ENCODE measurements at regions not wholly inside any gene's neighbourhood (a gene's known extent, or its start where the extent isn't known, plus 50 kb on each side); places are given as distances from the start of the nearest gene placed in this dataset.
"Not testable (repeated sequence)": the region's sequence is repeated elsewhere in the genome, so short reads cannot be mapped to it uniquely, and the experiment has no call there.

DNA sequence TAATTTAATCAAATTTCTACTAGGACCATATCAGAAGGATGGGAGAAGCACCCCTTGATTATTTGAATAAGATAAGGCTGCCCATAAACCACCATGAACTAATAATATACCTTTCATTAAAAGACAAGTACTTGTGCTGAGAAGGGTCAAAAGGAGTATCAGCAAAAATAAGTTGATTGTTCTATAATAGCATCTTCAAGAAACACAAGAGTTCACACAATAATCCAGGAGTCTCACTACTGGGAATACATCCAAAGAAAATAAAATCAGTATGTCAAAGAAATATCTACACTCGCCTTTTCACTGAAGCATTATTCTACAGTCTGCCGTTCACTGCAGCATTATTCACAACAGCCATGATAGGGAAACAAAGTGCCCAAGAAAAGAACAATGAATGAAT lies 1310.1 kb upstream of the PCDH9 start:
- Histone ChIP-seq H3K36me3 (ENCODE audit: control insufficient read depth in 3 of 3, insufficient read depth in 2 of 3, low read depth in 1 of 3, low read length in 3 of 3) (no peaks in the 10 kb centered on the region), H3K4me1 (ENCODE audit: control insufficient read depth in 3 of 3, insufficient read depth in 2 of 3, low read depth in 1 of 3, low read length in 2 of 3) (no peaks in the 10 kb centered on the region), H3K27ac (ENCODE audit: low read depth in 1 of 3, low read length in 2 of 3) (no peak overlapping the region), H3K27me3 (ENCODE audit: control insufficient read depth in 3 of 3, insufficient read depth in 3 of 3, low read length in 3 of 3) (no peaks in the 10 kb centered on the region), H3K4me3 (ENCODE audit: low read depth in 1 of 3, low read length in 3 of 3) (no peak overlapping the region), H3K9me3 (ENCODE audit: control insufficient read depth in 2 of 2, insufficient read depth in 1 of 2, low read depth in 1 of 2, low read length in 1 of 2) (no peaks in the 10 kb centered on the region)
- no peak for FAIRE-seq
- 77% methylated on average over 2 of the region's 2 CpGs for WGBS, 3 donors
- DNase-seq, result no peak

DNA sequence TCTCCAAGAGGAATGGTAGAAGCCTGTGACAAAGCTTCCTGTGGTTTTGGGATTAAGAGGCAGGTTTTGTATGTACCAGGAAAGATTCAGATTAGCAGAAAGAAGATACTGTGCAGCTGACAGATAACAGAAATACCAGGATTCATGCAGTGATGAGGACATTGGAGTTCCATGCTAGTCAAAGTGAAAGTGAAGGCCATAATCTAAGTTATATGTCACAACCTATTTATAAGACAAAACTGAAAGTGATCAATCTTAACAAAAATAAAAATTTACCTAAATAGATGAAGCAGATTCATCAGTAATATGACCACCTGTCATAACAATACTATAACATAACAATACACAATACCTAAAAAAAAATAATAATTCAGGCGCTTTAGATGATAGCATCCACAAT lies 1305.2 kb upstream of the PCDH9 start:
- Histone ChIP-seq H3K27ac (ENCODE audit: low read depth in 1 of 3, low read length in 2 of 3) (no peak overlapping the region), H3K9me3 (ENCODE audit: control insufficient read depth in 2 of 2, insufficient read depth in 1 of 2, low read depth in 1 of 2, low read length in 1 of 2) (no peaks in the 10 kb centered on the region), H3K4me3 (ENCODE audit: low read depth in 1 of 3, low read length in 3 of 3) (no peak overlapping the region), H3K36me3 (ENCODE audit: control insufficient read depth in 3 of 3, insufficient read depth in 2 of 3, low read depth in 1 of 3, low read length in 3 of 3) (no peaks in the 10 kb centered on the region), H3K4me1 (ENCODE audit: control insufficient read depth in 3 of 3, insufficient read depth in 2 of 3, low read depth in 1 of 3, low read length in 2 of 3) (no peaks in the 10 kb centered on the region), H3K27me3 (ENCODE audit: control insufficient read depth in 3 of 3, insufficient read depth in 3 of 3, low read length in 3 of 3) (no peaks in the 10 kb centered on the region)
- FAIRE-seq (no peak), DNase-seq (no peak)
- WGBS, 3 donors, result 80 to 96% (median 89%) methylated on average over 1 of the region's 1 CpG

DNA sequence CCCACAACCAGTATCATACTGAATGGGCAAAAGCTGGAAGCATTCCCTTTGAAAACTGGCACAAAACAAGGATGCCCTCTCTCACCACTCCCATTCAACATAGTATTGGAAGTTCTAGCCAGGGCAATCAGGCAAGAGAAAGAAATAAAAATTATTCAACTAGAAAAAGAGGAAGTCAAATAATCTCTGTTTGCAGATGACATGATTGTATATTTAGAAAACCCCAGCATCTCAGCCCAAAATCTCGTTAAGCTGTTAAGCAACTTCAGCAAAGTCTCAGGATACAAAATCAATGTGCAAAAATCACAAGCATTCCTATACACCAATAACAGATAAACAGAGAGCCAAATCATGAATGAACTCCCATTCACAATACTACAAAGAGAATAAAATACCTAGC lies 1297.0 kb upstream of the PCDH9 start:
- not testable (repeated sequence) for H3K4me3 ChIP-seq (ENCODE audit: low read depth in 1 of 3, low read length in 3 of 3); H3K27ac ChIP-seq (ENCODE audit: low read depth in 1 of 3, low read length in 2 of 3); H3K9me3 ChIP-seq (ENCODE audit: control insufficient read depth in 2 of 2, insufficient read depth in 1 of 2, low read depth in 1 of 2, low read length in 1 of 2); DNase-seq; H3K27me3 ChIP-seq (ENCODE audit: control insufficient read depth in 3 of 3, insufficient read depth in 3 of 3, low read length in 3 of 3); H3K4me1 ChIP-seq (ENCODE audit: control insufficient read depth in 3 of 3, insufficient read depth in 2 of 3, low read depth in 1 of 3, low read length in 2 of 3); H3K36me3 ChIP-seq (ENCODE audit: control insufficient read depth in 3 of 3, insufficient read depth in 2 of 3, low read depth in 1 of 3, low read length in 3 of 3); FAIRE-seq
- 44 to 60% (median 55%) methylated on average over 1 of the region's 1 CpG for WGBS, 3 donors

DNA sequence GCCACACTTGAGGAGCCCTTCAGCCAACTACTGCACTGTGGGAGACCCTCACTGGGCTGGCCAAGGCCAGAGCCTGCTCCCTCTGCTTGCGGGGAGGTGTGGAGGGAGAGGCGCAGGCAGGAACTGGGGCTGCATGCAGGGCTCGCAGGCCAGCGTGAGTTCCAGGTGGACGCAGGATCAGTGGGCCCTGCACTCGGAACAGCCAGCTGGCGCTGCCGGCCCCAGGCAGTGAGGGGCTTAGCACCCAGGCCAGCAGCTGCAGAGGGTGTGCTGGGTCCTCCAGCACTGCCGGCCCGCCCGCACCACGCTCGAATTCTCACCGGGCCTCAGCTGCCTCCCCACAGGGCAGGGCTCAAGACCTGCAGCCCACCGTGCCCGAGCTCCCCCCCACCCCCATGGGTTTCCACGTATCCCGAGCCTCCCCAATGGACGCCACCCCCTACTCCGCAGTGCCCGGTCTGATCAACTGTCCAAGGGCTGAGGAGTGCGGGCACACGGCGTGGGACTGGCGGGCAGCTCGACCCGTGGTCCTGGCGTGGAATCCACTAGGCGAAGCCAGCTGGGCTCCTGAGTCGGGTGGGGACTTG lies 1293.8 kb upstream of the PCDH9 start:
- no peak for DNase-seq

DNA sequence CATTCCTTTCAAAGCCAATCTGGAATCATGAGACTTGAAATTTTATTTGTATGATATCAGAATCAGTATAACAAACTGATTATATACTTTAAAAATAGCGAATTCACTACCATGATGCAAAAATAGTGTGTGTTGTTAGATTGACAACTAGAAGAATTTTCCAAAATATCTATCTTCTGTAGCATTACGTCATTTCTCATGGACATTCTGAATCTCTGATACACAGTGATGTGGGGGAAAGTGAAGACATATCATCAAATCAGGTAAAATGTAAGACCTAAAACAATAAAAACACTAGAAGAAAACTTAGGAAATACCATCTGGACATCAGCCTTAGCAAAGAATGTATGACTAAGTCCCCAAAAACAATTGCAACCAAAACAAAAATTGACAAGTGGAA lies 1292.0 kb upstream of the PCDH9 start:
- 45 to 75% (median 68%) methylated on average over 2 of the region's 2 CpGs for WGBS, 3 donors
- no peak overlapping the region for H3K4me3 ChIP-seq (ENCODE audit: low read depth in 1 of 3, low read length in 3 of 3)
- FAIRE-seq (no peak), DNase-seq (no peak)
- no peaks in the 10 kb centered on the region for H3K36me3 ChIP-seq (ENCODE audit: control insufficient read depth in 3 of 3, insufficient read depth in 2 of 3, low read depth in 1 of 3, low read length in 3 of 3)
- no peaks in the 10 kb centered on the region for H3K4me1 ChIP-seq (ENCODE audit: control insufficient read depth in 3 of 3, insufficient read depth in 2 of 3, low read depth in 1 of 3, low read length in 2 of 3)
- H3K27me3 ChIP-seq (ENCODE audit: control insufficient read depth in 3 of 3, insufficient read depth in 3 of 3, low read length in 3 of 3), result no peaks in the 10 kb centered on the region
- H3K9me3 ChIP-seq (ENCODE audit: control insufficient read depth in 2 of 2, insufficient read depth in 1 of 2, low read depth in 1 of 2, low read length in 1 of 2), result peaks cover 0 to 6% of the 10 kb centered on the region in 2 donors
- no peak overlapping the region for H3K27ac ChIP-seq (ENCODE audit: low read depth in 1 of 3, low read length in 2 of 3)

More for the DNA sequence above, 1293.8 kb upstream of the PCDH9 start:
- FAIRE-seq, result no peak
- Histone ChIP-seq H3K9me3 (ENCODE audit: control insufficient read depth in 2 of 2, insufficient read depth in 1 of 2, low read depth in 1 of 2, low read length in 1 of 2) (peaks cover 0 to 6% of the 10 kb centered on the region in 2 donors), H3K27me3 (ENCODE audit: control insufficient read depth in 3 of 3, insufficient read depth in 3 of 3, low read length in 3 of 3) (no peaks in the 10 kb centered on the region), H3K36me3 (ENCODE audit: control insufficient read depth in 3 of 3, insufficient read depth in 2 of 3, low read depth in 1 of 3, low read length in 3 of 3) (no peaks in the 10 kb centered on the region), H3K27ac (ENCODE audit: low read depth in 1 of 3, low read length in 2 of 3) (no peak overlapping the region), H3K4me1 (ENCODE audit: control insufficient read depth in 3 of 3, insufficient read depth in 2 of 3, low read depth in 1 of 3, low read length in 2 of 3) (no peaks in the 10 kb centered on the region), H3K4me3 (ENCODE audit: low read depth in 1 of 3, low read length in 3 of 3) (no peak overlapping the region)
- 86 to 92% (median 89%) methylated on average over 26 to 30 of the region's 30 CpGs for WGBS, 3 donors

DNA sequence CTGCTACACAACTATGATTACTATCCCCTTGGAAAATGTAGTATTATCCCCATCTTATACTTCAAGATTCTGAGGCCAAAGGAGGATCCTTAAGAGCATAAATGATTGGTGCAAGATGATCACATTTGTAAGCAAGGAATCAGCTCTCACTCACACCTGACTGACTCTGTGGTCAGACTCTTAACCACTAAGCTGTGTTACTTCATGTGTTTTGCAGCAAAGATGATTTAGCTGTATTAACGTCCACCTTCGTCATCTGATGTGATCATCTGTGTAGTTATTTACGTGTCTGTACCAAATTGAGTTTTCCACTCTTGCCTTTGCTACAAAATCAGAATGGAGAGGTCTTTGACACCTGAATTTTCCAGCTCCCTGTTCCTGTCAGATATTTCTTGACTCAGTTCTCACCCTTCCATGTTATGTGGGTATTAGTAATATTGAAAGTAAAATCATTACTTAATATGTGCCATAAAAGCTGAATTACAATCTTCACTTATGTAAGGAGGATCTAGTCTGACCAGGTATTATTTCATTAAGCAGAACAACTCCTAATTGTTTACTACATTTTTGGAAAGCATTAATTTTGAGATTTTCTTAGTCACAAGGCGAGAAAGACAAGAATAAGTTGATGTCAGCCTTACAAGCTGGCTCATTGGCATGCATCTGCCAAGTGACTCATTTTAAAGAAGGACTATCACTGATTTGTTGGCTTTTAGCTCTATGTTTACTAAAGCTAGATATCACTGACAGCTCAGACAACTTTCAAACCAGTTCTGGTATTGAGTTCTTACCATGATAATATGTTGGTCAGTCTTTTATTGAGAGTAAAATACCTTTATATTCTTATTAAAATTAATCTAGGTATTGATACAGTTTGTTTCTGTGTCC lies 1279.8 kb upstream of the PCDH9 start:
- H3K4me1 ChIP-seq (ENCODE audit: control insufficient read depth in 3 of 3, insufficient read depth in 2 of 3, low read depth in 1 of 3, low read length in 2 of 3), result no peaks in the 10 kb centered on the region
- DNase-seq (no peak), FAIRE-seq (no peak)
- H3K4me3 ChIP-seq (ENCODE audit: low read depth in 1 of 3, low read length in 3 of 3), result no peak overlapping the region
- no peaks in the 10 kb centered on the region for H3K9me3 ChIP-seq (ENCODE audit: control insufficient read depth in 2 of 2, insufficient read depth in 1 of 2, low read depth in 1 of 2, low read length in 1 of 2)
- no peak overlapping the region for H3K27ac ChIP-seq (ENCODE audit: low read depth in 1 of 3, low read length in 2 of 3)
- H3K27me3 ChIP-seq (ENCODE audit: control insufficient read depth in 3 of 3, insufficient read depth in 3 of 3, low read length in 3 of 3), result no peaks in the 10 kb centered on the region
- H3K36me3 ChIP-seq (ENCODE audit: control insufficient read depth in 3 of 3, insufficient read depth in 2 of 3, low read depth in 1 of 3, low read length in 3 of 3), result no peaks in the 10 kb centered on the region
- WGBS, 3 donors, result 66 to 78% (median 75%) methylated on average over 4 of the region's 4 CpGs

DNA sequence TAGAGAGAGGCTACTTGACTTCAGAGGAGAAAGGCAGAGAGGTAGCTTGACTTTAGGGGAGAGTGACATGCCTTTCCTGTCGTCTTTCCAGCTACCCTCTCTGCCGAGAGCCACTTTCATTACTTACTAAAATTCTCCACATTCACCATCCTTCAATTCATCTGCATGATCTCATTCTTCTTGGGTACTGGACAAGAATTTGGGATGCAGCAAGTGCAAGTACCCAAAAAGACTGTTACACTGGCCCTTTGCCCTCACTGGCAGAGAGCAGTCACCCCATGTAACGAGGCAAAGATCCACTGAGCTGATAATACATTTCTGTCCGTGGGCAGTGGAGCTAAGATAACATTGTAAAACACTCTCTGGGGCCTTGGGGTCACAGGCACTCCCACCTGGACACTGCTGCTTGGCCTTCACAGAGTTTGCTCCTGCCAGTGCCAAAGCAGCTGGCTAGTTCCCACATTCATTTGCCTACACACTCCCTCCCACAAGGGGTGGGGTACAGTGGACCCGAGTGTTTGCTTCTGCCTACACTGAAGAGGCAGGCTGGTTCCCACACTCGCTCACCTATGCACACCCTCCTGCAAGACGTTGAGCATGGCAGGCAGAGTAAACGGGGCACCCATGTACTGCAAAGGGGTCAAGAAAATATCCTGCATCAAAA lies 1276.9 kb upstream of the PCDH9 start:
- 52 to 67% (median 56%) methylated on average over 8 of the region's 8 CpGs for WGBS, 3 donors
- H3K27me3 ChIP-seq (ENCODE audit: control insufficient read depth in 3 of 3, insufficient read depth in 3 of 3, low read length in 3 of 3), result no peaks in the 10 kb centered on the region
- no peak for DNase-seq

DNA sequence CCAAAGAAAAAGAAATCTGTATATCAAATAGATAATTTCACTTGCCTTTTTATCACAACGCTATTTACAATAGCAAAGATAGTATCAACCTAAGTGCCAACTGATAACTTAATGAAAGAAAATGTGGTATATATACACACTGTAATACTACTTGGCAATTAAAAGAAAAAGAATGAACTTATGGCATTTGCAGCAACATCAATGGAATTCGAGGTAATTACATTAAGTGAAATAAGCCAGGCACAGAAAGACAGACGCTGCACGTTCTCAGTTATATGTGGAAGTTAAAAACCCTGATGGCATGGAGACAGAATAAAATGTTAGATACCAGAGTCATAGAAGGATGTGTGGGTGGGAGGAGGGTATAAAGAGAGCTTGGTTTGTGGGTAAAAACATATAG lies 1260.5 kb upstream of the PCDH9 start:
- Histone ChIP-seq H3K4me3 (ENCODE audit: low read depth in 1 of 3, low read length in 3 of 3) (no peak overlapping the region), H3K36me3 (ENCODE audit: control insufficient read depth in 3 of 3, insufficient read depth in 2 of 3, low read depth in 1 of 3, low read length in 3 of 3) (no peaks in the 10 kb centered on the region), H3K4me1 (ENCODE audit: control insufficient read depth in 3 of 3, insufficient read depth in 2 of 3, low read depth in 1 of 3, low read length in 2 of 3) (no peaks in the 10 kb centered on the region), H3K27me3 (ENCODE audit: control insufficient read depth in 3 of 3, insufficient read depth in 3 of 3, low read length in 3 of 3) (no peaks in the 10 kb centered on the region), H3K27ac (ENCODE audit: low read depth in 1 of 3, low read length in 2 of 3) (no peak overlapping the region), H3K9me3 (ENCODE audit: control insufficient read depth in 2 of 2, insufficient read depth in 1 of 2, low read depth in 1 of 2, low read length in 1 of 2) (no peaks in the 10 kb centered on the region)
- DNase-seq (no peak), FAIRE-seq (no peak)
- 63 to 78% (median 74%) methylated on average over 4 of the region's 4 CpGs for WGBS, 3 donors

More for the DNA sequence above, 1276.9 kb upstream of the PCDH9 start:
- Histone ChIP-seq H3K27ac (ENCODE audit: low read depth in 1 of 3, low read length in 2 of 3) (no peak overlapping the region), H3K36me3 (ENCODE audit: control insufficient read depth in 3 of 3, insufficient read depth in 2 of 3, low read depth in 1 of 3, low read length in 3 of 3) (no peaks in the 10 kb centered on the region), H3K9me3 (ENCODE audit: control insufficient read depth in 2 of 2, insufficient read depth in 1 of 2, low read depth in 1 of 2, low read length in 1 of 2) (no peaks in the 10 kb centered on the region), H3K4me1 (ENCODE audit: control insufficient read depth in 3 of 3, insufficient read depth in 2 of 3, low read depth in 1 of 3, low read length in 2 of 3) (no peaks in the 10 kb centered on the region), H3K4me3 (ENCODE audit: low read depth in 1 of 3, low read length in 3 of 3) (no peak overlapping the region)
- no peak for FAIRE-seq
